HCT116 (cell line): ENCODE measurements at regions not wholly inside any gene's neighbourhood (a gene's known extent, or its start where the extent isn't known, plus 50 kb on each side); places are given as distances from the start of the nearest gene placed in this dataset.

Source experiments
- ATAC-seq: fragments of 200-7000 bp; cut with Tn5 transposase; 2 replicates; pipeline ENCODE4 v1.9.1; 2020; ENCODE audit warnings: mild to moderate bottlenecking, moderate library complexity
- BruUV-seq: library from RNA; stranded (reverse); fragments of 400-500 nt; replicated peaks from 2 replicates; lab custom pipeline; 2021; lab: Mats Ljungman, UMichigan
- CTCF ChIA-PET: fragments of 300-600 bp; sonication (Branson Sonifier 250); formaldehyde crosslinking; loops from one replicate; lab custom pipeline; 2021; ENCODE audit warnings: antibody characterized with exemption; lab: Charles Lee
- POLR2A ChIA-PET: fragments of 300-600, 350-600 bp; sonication (Branson Sonifier 250); formaldehyde crosslinking; loops from one replicate; lab custom pipeline; 2021; ENCODE audit warnings: antibody characterized with exemption; lab: Charles Lee
- RAD21 ChIA-PET, 2 experiments: fragments of 300-600 bp; sonication (Branson Sonifier 250); formaldehyde crosslinking; loops; one replicate each; lab custom pipeline; 2023; ENCODE audit warnings: low total read pairs in 2 of 2; ENCODE audit not compliant: uncharacterized antibody in 2 of 2, unreplicated experiment in 2 of 2, low non-redundant PET in 1 of 2; lab: Charles Lee
- DNase-seq: peaks from one replicate; pipeline ENCODE4 v3.0.0-alpha.2; 2010; ENCODE audit warnings: low read depth, low spot score
- H2AFZ ChIP-seq: fragments of 200-600 bp; shearing (Covaris generic), sonication (generic); 2 replicates; pipeline ENCODE4 v1.6.1; 2017; ENCODE audit warnings: low read depth, mixed run types, mixed read lengths, antibody characterized with exemption, low read length; ENCODE audit not compliant: poor library complexity, severe bottlenecking
- H3K27ac ChIP-seq: 2 replicates; pipeline ENCODE4 v1.5.1; 2012; ENCODE audit warnings: low read depth, low read length
- H3K27me3 ChIP-seq: fragments of 200-600 bp; sonication (generic); 2 replicates; pipeline ENCODE4 v1.6.1; 2016; ENCODE audit warnings: mixed run types, low read length, mixed read lengths; ENCODE audit not compliant: insufficient read depth
- H3K36me3 ChIP-seq, 2 experiments: fragments of 200-500 bp in 1 of 2; fragments of 200-600 bp in 1 of 2; sonication (Bioruptor generic) in 1 of 2; sonication (generic) in 1 of 2; 2 replicates each; pipeline versions ENCODE4 v1.5.1 to v1.6.1; 2014 to 2016; ENCODE audit warnings: low read length in 2 of 2, inconsistent platforms in 1 of 2, mixed read lengths in 1 of 2, mixed run types in 1 of 2; ENCODE audit not compliant: insufficient read depth in 2 of 2, control insufficient read depth in 1 of 2
- H3K4me1 ChIP-seq, 2 experiments: fragments of 200-600 bp in 1 of 2; sonication (generic) in 1 of 2; 2 replicates each; pipeline versions ENCODE4 v1.5.1 to v1.6.1; 2012 to 2017; ENCODE audit warnings: low read length in 2 of 2, inconsistent platforms in 1 of 2, mild to moderate bottlenecking in 1 of 2, mixed read lengths in 1 of 2, mixed run types in 1 of 2, moderate library complexity in 1 of 2; ENCODE audit not compliant: insufficient read depth in 2 of 2, control insufficient read depth in 1 of 2
- H3K4me2 ChIP-seq: fragments of 200-600 bp; sonication (generic); 2 replicates; pipeline ENCODE4 v1.6.1; 2017; ENCODE audit warnings: mixed run types, low read length, mixed read lengths
- H3K4me3 ChIP-seq, 2 experiments: fragments of 200-600 bp in 1 of 2; sonication (generic) in 1 of 2; replicated peaks in 1 of 2; 2 replicates each; pipeline ENCODE4 v1.5.1; 2011 to 2016; ENCODE audit warnings: low read length in 2 of 2, control low read depth in 1 of 2, low read depth in 1 of 2, mild to moderate bottlenecking in 1 of 2, mixed read lengths in 1 of 2, mixed run types in 1 of 2
- H3K79me2 ChIP-seq: fragments of 200-600 bp; sonication (generic); 2 replicates; pipeline ENCODE4 v1.6.1; 2017; ENCODE audit warnings: mild to moderate bottlenecking, mixed run types, low read length, moderate library complexity, mixed read lengths; ENCODE audit not compliant: insufficient read depth
- H3K9ac ChIP-seq: fragments of 200-600 bp; sonication (generic); 2 replicates; pipeline ENCODE4 v1.6.1; 2016; ENCODE audit warnings: low read length, mixed read lengths
- H3K9me2 ChIP-seq: fragments of 200-600 bp; sonication (generic), shearing (Covaris generic); 2 replicates; pipeline ENCODE4 v1.6.1; 2017; ENCODE audit warnings: mixed run types, mild to moderate bottlenecking, moderate library complexity; ENCODE audit not compliant: insufficient read depth
- H3K9me3 ChIP-seq, 2 experiments: fragments of 200-500 bp in 1 of 2; fragments of 200-600 bp in 1 of 2; sonication (Bioruptor generic) in 1 of 2; sonication (generic) in 1 of 2; 2 replicates each; pipeline ENCODE4 v1.6.1; 2014 to 2017; ENCODE audit warnings: low read length in 2 of 2, mixed read lengths in 2 of 2, inconsistent platforms in 1 of 2, low read depth in 1 of 2, mild to moderate bottlenecking in 1 of 2, mixed run types in 1 of 2, moderate library complexity in 1 of 2; ENCODE audit not compliant: control insufficient read depth in 1 of 2, insufficient read depth in 1 of 2
- H4K20me1 ChIP-seq: fragments of 200-600 bp; sonication (generic), shearing (Covaris generic); 2 replicates; pipeline ENCODE4 v1.6.1; 2017; ENCODE audit warnings: mixed run types, mild to moderate bottlenecking, moderate library complexity; ENCODE audit not compliant: insufficient read depth
- CEBPB ChIP-seq: IDR thresholded peaks from 2 replicates; pipeline ENCODE4 v1.6.1; 2012; ENCODE audit warnings: low read depth
- EGR1 ChIP-seq: IDR thresholded peaks from 2 replicates; pipeline ENCODE4 v1.6.1; 2012; ENCODE audit warnings: low read depth
- EZH2 ChIP-seq: fragments of 200-600 bp; sonication (generic); IDR thresholded peaks from 2 replicates; pipeline ENCODE4 v1.6.1; 2017; ENCODE audit warnings: antibody characterized with exemption, mixed run types
- EZH2phosphoT487 ChIP-seq: fragments of 200-600 bp; IDR thresholded peaks from 2 replicates; pipeline ENCODE4 v1.6.1; 2018; ENCODE audit warnings: antibody characterized with exemption, borderline replicate concordance
- POLR2AphosphoS5 ChIP-seq: IDR thresholded peaks from 2 replicates; pipeline ENCODE4 v1.6.1; 2011; ENCODE audit warnings: mild to moderate bottlenecking, low read depth, low read length, moderate library complexity
- RAD21 ChIP-seq: IDR thresholded peaks from 2 replicates; pipeline ENCODE4 v1.6.1; 2012; ENCODE audit warnings: low read depth, mild to moderate bottlenecking
- YY1 ChIP-seq: IDR thresholded peaks from 2 replicates; pipeline ENCODE4 v1.6.1; 2011; ENCODE audit warnings: low read length, low read depth, moderate library complexity, mild to moderate bottlenecking; ENCODE audit not compliant: insufficient replicate concordance; ENCODE audit errors: extremely low read depth
- ZFX ChIP-seq: fragments of 450-650 bp; IDR thresholded peaks from 2 replicates; pipeline ENCODE4 v1.6.1; 2017
- ZNF274 ChIP-seq: fragments of 200-500 bp; sonication (Bioruptor generic); IDR thresholded peaks from 2 replicates; pipeline ENCODE4 v1.6.1; 2014; ENCODE audit warnings: mild to moderate bottlenecking, low read depth, low read length, inconsistent platforms
- intact Hi-C: fragments of 100-400 bp; cut with micrococcal nuclease; formaldehyde crosslinking; loops from 2 replicates; pipeline ENCODE4 v1.10.0; 2022
- TF ChIP-seq, protein P1 (sequence below): IDR thresholded peaks from 2 replicates; pipeline ENCODE4 v1.6.1; 2011; ENCODE audit warnings: mild to moderate bottlenecking, low read length, moderate library complexity; ENCODE audit not compliant: insufficient replicate concordance; ENCODE audit errors: extremely low read depth
- TF ChIP-seq, protein P2 (sequence below), 3 experiments: fragments of 200-600 bp in 1 of 3; sonication (generic) in 1 of 3; IDR thresholded peaks in 2 of 3; conservative IDR thresholded peaks in 1 of 3; 2 replicates each; pipeline ENCODE4 v1.5.1; 2012 to 2017; ENCODE audit warnings: low read depth in 2 of 3, low read length in 2 of 3, antibody characterized with exemption in 1 of 3, borderline replicate concordance in 1 of 3, control low read depth in 1 of 3, mild to moderate bottlenecking in 1 of 3, mixed read lengths in 1 of 3, mixed run types in 1 of 3, moderate library complexity in 1 of 3; ENCODE audit not compliant: insufficient read depth in 1 of 3
- TF ChIP-seq, protein P3 (sequence below): IDR thresholded peaks from 2 replicates; pipeline ENCODE4 v1.6.1; 2012; ENCODE audit warnings: low read depth

DNA sequence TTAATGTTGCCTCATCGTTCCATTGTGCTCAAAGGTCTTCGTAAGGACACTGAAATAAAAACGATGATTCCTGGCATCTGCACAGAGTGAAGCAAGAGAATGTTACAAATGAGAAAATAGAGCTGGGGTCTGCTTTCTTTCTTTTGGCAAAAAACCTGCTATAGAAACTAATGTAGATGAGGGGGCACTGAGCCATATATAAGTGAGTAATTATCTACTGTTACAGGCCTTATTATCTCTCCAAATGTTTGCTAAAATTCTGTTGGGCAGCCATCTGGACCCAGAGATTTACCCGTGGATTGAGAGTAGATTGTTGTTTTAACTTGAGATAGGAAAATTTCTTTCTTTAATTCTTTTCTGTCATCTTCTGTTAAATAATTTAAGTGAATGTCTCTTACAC lies 472.5 kb upstream of the PIK3C3 start:
- DNase-seq (no peak), ATAC-seq (no peak)
- Histone ChIP-seq H3K9me3 (peaks cover 12 to 25% of the 10 kb centered on the region in 2 experiments; a peak in 3 of 4 replicates), H3K27ac (no peak overlapping the region), H3K4me3 (no peak overlapping the region), H3K36me3 (no peaks in the 10 kb centered on the region), H2AFZ (no peak overlapping the region), H3K27me3 (no peaks in the 10 kb centered on the region), H3K9me2 (no peaks in the 10 kb centered on the region), H3K79me2 (no peaks in the 10 kb centered on the region), H3K4me2 (no peak overlapping the region), H4K20me1 (no peaks in the 10 kb centered on the region), H3K4me1 (no peaks in the 10 kb centered on the region), H3K9ac (no peak overlapping the region)
- CTCF ChIA-PET: no interaction called here
- intact Hi-C loops: no loop called here
- no TSS peak for BruUV-seq
- RAD21 ChIA-PET: no interaction called here
- POLR2A ChIA-PET: no interaction called here
- TF ChIP-seq EZH2phosphoT487 (no peak), CEBPB (no peak), ZFX (no peak), EGR1 (no peak), ZNF274 (no peak), EZH2 (no peak), YY1 (no peak), POLR2AphosphoS5 (no peak), RAD21 (no peak)
- TF ChIP-seq, protein P1, sequence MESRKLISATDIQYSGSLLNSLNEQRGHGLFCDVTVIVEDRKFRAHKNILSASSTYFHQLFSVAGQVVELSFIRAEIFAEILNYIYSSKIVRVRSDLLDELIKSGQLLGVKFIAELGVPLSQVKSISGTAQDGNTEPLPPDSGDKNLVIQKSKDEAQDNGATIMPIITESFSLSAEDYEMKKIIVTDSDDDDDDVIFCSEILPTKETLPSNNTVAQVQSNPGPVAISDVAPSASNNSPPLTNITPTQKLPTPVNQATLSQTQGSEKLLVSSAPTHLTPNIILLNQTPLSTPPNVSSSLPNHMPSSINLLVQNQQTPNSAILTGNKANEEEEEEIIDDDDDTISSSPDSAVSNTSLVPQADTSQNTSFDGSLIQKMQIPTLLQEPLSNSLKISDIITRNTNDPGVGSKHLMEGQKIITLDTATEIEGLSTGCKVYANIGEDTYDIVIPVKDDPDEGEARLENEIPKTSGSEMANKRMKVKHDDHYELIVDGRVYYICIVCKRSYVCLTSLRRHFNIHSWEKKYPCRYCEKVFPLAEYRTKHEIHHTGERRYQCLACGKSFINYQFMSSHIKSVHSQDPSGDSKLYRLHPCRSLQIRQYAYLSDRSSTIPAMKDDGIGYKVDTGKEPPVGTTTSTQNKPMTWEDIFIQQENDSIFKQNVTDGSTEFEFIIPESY: no peak
- TF ChIP-seq, protein P2, sequence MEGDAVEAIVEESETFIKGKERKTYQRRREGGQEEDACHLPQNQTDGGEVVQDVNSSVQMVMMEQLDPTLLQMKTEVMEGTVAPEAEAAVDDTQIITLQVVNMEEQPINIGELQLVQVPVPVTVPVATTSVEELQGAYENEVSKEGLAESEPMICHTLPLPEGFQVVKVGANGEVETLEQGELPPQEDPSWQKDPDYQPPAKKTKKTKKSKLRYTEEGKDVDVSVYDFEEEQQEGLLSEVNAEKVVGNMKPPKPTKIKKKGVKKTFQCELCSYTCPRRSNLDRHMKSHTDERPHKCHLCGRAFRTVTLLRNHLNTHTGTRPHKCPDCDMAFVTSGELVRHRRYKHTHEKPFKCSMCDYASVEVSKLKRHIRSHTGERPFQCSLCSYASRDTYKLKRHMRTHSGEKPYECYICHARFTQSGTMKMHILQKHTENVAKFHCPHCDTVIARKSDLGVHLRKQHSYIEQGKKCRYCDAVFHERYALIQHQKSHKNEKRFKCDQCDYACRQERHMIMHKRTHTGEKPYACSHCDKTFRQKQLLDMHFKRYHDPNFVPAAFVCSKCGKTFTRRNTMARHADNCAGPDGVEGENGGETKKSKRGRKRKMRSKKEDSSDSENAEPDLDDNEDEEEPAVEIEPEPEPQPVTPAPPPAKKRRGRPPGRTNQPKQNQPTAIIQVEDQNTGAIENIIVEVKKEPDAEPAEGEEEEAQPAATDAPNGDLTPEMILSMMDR (IDR thresholded peaks at IDR 0.05 in 2 of 3, conservative IDR thresholded peaks at IDR 0.05 in 1 of 3; ENCODE audit: borderline replicate concordance in 1 of 3, insufficient read depth in 1 of 3, low read depth in 2 of 3, low read length in 2 of 3): no peak
- TF ChIP-seq, protein P3, sequence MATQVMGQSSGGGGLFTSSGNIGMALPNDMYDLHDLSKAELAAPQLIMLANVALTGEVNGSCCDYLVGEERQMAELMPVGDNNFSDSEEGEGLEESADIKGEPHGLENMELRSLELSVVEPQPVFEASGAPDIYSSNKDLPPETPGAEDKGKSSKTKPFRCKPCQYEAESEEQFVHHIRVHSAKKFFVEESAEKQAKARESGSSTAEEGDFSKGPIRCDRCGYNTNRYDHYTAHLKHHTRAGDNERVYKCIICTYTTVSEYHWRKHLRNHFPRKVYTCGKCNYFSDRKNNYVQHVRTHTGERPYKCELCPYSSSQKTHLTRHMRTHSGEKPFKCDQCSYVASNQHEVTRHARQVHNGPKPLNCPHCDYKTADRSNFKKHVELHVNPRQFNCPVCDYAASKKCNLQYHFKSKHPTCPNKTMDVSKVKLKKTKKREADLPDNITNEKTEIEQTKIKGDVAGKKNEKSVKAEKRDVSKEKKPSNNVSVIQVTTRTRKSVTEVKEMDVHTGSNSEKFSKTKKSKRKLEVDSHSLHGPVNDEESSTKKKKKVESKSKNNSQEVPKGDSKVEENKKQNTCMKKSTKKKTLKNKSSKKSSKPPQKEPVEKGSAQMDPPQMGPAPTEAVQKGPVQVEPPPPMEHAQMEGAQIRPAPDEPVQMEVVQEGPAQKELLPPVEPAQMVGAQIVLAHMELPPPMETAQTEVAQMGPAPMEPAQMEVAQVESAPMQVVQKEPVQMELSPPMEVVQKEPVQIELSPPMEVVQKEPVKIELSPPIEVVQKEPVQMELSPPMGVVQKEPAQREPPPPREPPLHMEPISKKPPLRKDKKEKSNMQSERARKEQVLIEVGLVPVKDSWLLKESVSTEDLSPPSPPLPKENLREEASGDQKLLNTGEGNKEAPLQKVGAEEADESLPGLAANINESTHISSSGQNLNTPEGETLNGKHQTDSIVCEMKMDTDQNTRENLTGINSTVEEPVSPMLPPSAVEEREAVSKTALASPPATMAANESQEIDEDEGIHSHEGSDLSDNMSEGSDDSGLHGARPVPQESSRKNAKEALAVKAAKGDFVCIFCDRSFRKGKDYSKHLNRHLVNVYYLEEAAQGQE: no peak
